Activated T-cell treated with anti-CD3 and anti-CD28 coated beads for 24 hours (primary cell): ENCODE measurements at regions not wholly inside any gene's neighbourhood (a gene's known extent, or its start where the extent isn't known, plus 50 kb on each side); places are given as distances from the start of the nearest gene placed in this dataset.
"Not testable (repeated sequence)": the region's sequence is repeated elsewhere in the genome, so short reads cannot be mapped to it uniquely, and the experiment has no call there.

ENCODE experiments used
- DNase-seq: peaks from one replicate; pipeline ENCODE4 v3.0.0-alpha.2; 2020; ENCODE audit warnings: low read depth

GRCh38 chr3:31100519-31100918 lies 206.1 kb upstream of the GADL1 start:
- DNase-seq = no peak

GRCh38 chr3:31101285-31101684 lies 206.8 kb upstream of the GADL1 start:
- not testable (repeated sequence) for DNase-seq

- peak; percentile 20 for DNase-seq
These were observed 207.9 kb upstream of the GADL1 start for GRCh38 chr3:31102196-31102879.

- DNase-seq = no peak
These were observed 208.7 kb upstream of the GADL1 start for GRCh38 chr3:31103181-31103580.

- DNase-seq = no peak
These were observed 209.2 kb upstream of the GADL1 start for GRCh38 chr3:31103623-31104180.

GRCh38 chr3:31105011-31105410 lies 210.6 kb upstream of the GADL1 start:
- no peak for DNase-seq

- DNase-seq = peak; percentile 4
These were observed 211.1 kb upstream of the GADL1 start for GRCh38 chr3:31105438-31106077.

GRCh38 chr3:31106204-31106603 lies 211.7 kb upstream of the GADL1 start:
- no peak for DNase-seq

GRCh38 chr3:31106912-31107311 lies 212.5 kb upstream of the GADL1 start:
- no peak for DNase-seq

- no peak for DNase-seq
These were observed 220.4 kb upstream of the GADL1 start for GRCh38 chr3:31114929-31115283.

GRCh38 chr3:31115531-31115930 lies 221.1 kb upstream of the GADL1 start:
- not testable (repeated sequence) for DNase-seq

- DNase-seq = no peak
These were observed 222.2 kb upstream of the GADL1 start for GRCh38 chr3:31116651-31117050.

GRCh38 chr3:31117854-31118253 lies 223.4 kb upstream of the GADL1 start:
- no peak for DNase-seq

- no peak for DNase-seq
These were observed 229.9 kb upstream of the GADL1 start for GRCh38 chr3:31124373-31124772.

GRCh38 chr3:31125413-31126020 lies 231.1 kb upstream of the GADL1 start:
- no peak for DNase-seq

GRCh38 chr3:31129241-31129640 lies 234.8 kb upstream of the GADL1 start:
- DNase-seq = no peak

GRCh38 chr3:31132132-31132769 lies 237.8 kb upstream of the GADL1 start:
- DNase-seq = peak; percentile 11

GRCh38 chr3:31133541-31133940 lies 239.1 kb upstream of the GADL1 start:
- DNase-seq = no peak

GRCh38 chr3:31135546-31135945 lies 241.1 kb upstream of the GADL1 start:
- no peak for DNase-seq

- DNase-seq = no peak
These were observed 243.4 kb upstream of the GADL1 start for GRCh38 chr3:31137718-31138465.

- DNase-seq = no peak
These were observed 246.0 kb upstream of the GADL1 start for GRCh38 chr3:31140470-31140869.

GRCh38 chr3:31142139-31142538 lies 247.7 kb upstream of the GADL1 start:
- DNase-seq = no peak
